ENCODE measurements at regions not wholly inside any gene's neighbourhood (a gene's known extent, or its start where the extent isn't known, plus 50 kb on each side); places are given as distances from the start of the nearest gene placed in this dataset.

- no peak for DNase-seq (ENCODE audit: low spot score)
Observed at GRCh38 chrX:69025802-69026301, 139.4 kb downstream of the PJA1 start.

DNA sequence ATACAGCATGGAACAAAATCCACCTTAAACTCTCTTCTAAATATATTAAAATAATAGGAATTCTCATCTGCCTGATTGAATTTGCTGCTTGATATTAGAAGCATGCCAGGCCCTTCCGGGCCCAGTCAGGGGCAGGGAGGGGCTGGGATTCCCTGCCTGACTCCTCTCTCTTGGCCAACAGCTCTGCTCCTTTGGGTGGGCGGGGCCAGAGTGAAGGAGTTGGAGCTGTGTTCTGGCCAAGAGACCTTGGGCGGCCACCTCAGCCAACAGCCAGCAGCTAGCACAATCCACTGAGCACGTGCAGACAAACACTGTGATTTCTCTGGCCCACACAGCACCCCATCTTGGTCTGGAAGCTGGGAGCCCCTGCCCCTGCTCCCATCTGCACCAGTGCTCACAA is 140.3 kb downstream of the PJA1 start:
- no peak for DNase-seq (ENCODE audit: low spot score)

GRCh38 chrX:69024161-69024736 is 141.0 kb downstream of the PJA1 start:
- DNase-seq (ENCODE audit: low spot score) = no peak

- no peak for DNase-seq (ENCODE audit: low spot score)
Observed at GRCh38 chrX:69022430-69022829, 142.8 kb downstream of the PJA1 start.

GRCh38 chrX:69021141-69021960 is 143.9 kb downstream of the PJA1 start:
- DNase-seq (ENCODE audit: low spot score) = no peak

DNA sequence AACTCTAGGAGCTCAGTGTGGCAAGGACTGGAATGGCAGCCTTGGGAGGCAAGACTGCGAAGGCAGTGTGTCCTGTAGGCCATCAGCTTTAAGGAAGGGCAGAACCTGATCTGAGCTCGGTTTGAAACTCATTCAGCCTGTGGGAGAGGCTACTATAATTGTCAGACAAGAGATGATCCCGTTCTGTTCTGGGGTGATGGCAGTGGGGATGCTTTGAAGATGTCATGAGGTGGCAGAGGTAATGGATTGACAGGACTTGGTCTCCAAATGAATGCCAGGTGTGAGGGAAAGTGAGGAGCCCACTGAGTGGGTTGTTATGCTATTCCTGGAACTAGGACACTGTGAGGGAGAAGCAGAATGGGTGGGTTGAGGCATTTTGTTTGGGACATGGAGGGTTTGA is 144.9 kb downstream of the PJA1 start:
- DNase-seq (ENCODE audit: low spot score) = no peak

DNA sequence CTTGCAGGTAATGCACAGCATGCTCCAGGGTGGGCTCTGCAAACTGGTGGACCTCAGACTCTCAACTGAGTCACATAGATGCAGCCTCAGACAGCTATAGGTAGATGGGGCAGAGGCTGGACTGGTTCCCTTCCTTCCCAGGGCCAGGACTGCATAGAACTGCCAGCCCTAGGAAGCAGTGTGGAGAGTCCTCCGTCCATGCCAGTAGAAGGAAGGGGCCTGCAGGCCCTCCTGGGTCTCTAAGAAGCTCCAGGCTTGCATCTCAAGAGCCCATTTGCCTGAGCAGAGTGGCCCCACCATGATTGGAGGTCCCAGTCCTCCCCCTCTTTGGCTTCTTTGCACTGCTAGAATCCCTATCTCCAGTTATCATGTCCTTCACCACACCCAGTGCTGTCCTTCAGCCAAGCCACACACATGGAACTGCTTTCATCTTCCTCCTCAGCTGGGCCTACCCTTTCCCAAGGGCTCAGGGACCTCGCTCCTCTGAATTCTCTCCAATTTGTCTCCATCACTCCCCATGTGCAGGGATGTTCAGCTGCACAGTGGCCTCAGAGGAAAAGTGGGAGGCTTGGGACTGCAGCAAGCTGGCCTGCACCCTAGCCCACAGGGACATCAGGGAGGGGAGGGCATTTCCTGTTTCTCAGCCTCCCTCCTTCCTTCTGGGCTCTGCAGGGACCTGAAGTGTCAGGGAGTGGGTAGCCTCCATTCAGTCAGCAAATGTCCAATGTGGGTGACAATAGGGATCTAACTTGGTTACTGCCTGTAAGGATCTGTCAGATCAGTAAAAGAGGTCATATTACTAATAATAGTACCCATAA is 146.0 kb downstream of the PJA1 start:
- DNase-seq (ENCODE audit: low spot score) = no peak

- DNase-seq (ENCODE audit: low spot score) = no peak
Observed at GRCh38 chrX:69018416-69019072, 146.7 kb downstream of the PJA1 start.

- no peak for DNase-seq (ENCODE audit: low spot score)
Observed at GRCh38 chrX:69016293-69016941, 148.8 kb downstream of the PJA1 start.

DNA sequence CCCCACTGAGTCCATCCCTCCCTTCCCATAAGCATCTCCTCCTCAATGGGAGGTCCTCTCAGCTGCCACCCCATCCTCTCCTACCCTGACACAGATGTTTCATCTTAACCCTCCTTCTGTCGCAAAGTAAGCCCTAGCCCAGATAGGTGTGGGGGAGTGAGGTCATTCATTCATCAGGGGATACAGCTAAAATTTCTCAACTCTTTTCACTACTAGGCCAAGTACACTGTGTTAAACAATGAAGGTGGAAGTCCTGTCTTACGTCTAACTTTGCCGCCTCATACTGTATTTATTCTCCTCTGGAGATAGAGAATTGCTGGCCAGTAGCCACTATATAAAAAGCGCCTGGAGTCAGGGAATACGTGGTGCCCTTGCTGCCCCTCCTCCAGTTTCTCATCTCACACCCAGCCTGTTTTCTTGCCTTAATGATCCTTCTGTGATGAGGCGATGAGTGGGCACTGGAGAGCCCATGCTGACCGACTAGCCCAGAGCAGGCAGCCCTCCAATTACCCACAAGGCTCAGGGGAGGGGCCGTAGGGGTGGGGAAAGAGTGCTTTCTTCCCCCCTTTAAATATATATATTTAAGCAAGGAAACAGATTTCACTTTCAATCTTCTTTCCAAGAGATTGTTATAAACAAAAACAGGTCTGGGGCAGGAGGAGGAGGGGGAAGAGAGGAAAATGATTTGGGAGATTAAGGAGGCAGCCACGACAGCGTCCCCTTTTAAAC is 149.5 kb downstream of the PJA1 start:
- DNase-seq (ENCODE audit: low spot score) = no peak

GRCh38 chrX:69015156-69015555 is 150.1 kb downstream of the PJA1 start:
- no peak for DNase-seq (ENCODE audit: low spot score)

- no peak for DNase-seq (ENCODE audit: low spot score)
Observed at GRCh38 chrX:69014200-69014599, 151.1 kb downstream of the PJA1 start.

DNA sequence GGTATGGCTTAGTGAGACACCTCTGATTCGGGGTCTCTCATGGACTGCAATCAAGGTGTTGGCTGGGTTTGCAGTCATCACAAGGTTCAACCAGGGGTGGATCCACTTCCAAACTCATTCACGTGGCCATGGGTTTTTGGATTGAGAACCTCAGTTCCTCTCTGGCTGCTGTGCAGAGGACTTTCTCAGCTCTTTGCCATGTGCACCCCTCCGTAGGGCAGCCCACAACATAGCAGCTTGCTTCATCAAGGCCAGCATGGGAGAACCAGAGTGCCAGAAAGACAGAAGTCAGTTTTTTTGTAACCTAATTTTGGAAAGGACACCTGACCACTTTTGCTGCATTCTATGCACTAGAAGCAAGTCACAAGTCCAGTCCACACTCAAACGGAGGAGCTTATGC is 154.9 kb downstream of the PJA1 start:
- no peak for DNase-seq (ENCODE audit: low spot score)

DNA sequence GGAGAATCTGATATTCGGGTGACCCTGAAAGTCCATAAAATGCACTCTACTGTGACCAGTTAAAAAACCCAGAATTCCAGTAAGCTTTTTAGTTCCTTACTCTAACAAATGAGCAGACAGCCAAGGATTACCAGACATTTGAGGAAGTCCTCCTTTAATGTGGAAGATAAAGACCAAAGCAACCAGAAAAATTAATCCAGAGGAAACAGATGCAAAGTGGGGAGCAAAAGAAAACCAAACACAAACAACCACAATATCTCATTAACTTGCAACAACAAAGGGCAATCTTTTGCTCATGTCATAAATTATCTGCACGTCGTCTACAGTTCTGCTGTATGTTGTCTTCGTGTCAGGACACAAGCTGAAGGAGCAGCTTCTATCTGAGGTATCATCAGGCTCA is 164.4 kb downstream of the PJA1 start:
- DNase-seq (ENCODE audit: low spot score) = no peak

- no peak for DNase-seq (ENCODE audit: low spot score)
Observed at GRCh38 chrX:68999931-69000330, 165.3 kb downstream of the PJA1 start.

DNA sequence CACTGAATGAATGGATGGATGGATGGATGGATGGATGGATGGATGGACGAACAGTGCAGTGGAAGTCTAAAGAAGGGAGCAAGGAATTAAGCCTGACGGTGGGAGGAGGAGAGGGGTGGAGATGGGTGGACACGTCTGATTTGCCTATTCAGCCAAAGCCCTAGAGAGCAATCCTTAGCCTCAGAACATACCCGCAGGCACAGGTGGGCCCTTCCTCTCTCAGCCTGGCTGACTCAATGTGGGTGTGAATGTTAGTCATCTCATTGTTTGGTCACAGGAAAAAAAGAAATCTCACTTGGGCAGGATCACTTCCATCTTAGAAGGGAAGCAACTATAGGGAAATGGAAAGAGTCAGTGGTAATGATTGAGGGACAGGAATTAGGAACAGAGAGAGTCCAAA is 165.9 kb downstream of the PJA1 start:
- DNase-seq (ENCODE audit: low spot score) = no peak

DNA sequence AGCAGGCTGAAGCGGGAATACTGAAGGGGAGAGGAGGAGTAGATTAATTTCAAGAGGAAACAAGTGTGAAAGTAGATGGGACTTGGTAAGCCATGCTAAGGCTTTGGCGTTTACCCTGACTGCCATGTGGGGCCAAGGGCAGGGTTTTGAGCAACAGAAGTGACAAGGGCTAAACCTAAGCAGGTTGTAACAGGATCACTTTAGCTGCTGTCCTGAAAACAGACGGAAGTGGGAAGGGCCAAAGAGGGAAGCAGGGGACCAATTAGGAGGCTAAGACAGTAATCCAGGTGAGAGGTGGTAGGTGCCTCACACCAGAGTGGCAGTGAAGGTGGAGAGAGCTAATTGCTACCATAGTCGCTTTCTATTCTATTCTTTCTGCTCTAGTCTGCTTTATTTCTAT is 166.5 kb downstream of the PJA1 start:
- DNase-seq (ENCODE audit: low spot score) = no peak

GRCh38 chrX:68997911-68998310 is 167.3 kb downstream of the PJA1 start:
- DNase-seq (ENCODE audit: low spot score) = no peak

GRCh38 chrX:68997511-68997910 is 167.7 kb downstream of the PJA1 start:
- DNase-seq (ENCODE audit: low spot score) = no peak

DNA sequence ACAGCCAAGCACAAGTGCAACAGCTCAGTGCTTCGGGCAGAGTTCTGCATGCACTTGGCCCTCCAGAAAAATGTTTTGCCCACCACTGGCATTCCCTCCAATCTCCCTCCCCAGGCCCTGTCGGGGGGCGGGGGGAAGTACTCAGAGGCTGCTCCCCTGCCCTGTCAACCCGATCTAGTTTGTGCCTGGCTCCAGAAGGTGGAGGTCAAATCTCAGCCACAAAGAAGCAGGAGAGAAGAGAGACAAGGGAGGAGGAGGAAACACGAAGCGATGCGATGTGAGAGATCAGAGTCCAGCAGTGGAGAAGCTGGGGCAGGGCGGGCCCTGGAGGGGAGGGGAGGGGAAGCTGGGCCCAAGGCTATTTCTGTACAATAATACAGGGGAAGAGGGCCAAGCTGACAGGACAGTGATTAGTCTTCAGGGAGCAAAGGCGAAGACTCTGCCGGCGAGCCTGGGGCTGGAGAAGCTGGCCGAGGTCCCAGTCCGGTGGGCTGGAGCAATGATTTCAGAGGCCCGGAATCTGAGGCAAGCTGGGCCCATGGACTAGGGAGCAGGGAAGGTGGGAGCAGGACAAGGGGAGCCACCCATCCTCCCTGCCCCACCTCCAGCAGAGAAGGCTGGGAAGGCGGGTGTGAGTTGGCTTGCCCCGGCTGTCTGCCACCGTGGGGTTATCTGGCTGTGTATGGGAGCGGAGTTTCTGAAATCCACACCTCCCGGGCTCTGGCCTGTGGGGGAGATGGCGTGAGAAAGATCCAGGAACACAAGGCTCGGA is 167.1 kb downstream of the EFNB1 start:
- no peak for DNase-seq (ENCODE audit: low spot score)
